Inferior parietal cortex (tissue), 1 donor: ENCODE measurements at regions not wholly inside any gene's neighbourhood (a gene's known extent, or its start where the extent isn't known, plus 50 kb on each side); places are given as distances from the start of the nearest gene placed in this dataset.

Experiments
- DNase-seq: peaks from one replicate; pipeline ENCODE4 v3.0.0-alpha.2; 2016; ENCODE audit errors: extremely low spot score

- no peak for DNase-seq
These were observed 2414.2 kb downstream of the PCDH7 start for GRCh38 chr4:33134366-33134765.

DNA sequence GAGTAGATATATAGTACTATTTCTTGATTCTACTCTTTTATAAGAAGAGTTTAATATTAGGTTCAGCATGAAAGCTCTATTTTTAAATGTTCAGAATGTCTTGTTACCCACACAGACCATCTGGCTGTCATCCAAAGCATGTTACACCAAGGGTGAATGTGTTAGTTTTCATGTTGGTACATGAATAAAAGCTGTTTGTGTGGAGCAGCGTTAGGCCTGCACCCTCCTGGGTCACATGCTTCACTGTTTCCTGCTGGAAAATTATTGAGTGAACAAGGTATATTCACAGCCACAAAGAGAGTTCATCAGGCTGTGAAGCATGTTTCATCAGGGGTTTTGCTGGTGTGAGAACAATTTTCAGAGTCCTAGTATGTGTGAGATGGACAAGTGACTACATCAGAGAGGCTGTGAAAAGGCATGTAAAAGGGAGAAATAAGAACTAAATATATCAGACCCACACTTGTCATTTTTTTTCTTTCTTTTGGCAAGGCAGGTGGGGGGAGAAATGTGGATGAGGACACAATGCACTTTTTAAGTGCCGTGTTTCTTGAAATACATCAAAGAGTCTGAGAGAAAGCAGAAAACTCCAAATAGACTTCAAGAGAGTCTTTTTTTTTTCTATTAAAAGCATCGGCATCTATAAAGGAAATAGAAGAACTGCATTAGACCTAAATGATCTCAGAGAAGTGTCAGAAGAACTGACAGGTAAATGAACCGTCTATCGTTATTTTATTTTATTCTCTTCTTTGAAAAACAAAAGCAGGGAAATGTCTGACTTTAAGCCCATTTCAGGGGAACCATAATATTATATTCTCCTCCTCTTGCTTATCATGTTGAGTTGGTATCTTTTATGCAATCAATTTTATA lies 2429.7 kb downstream of the PCDH7 start:
- no peak for DNase-seq

- DNase-seq: no peak
These were observed 2430.3 kb downstream of the PCDH7 start for GRCh38 chr4:33150525-33150910.

- no peak for DNase-seq
These were observed 2440.0 kb downstream of the PCDH7 start for GRCh38 chr4:33160126-33160525.

GRCh38 chr4:33161202-33161601 lies 2441.0 kb downstream of the PCDH7 start:
- DNase-seq: no peak

GRCh38 chr4:33162122-33162521 lies 2442.0 kb downstream of the PCDH7 start:
- DNase-seq: no peak

DNA sequence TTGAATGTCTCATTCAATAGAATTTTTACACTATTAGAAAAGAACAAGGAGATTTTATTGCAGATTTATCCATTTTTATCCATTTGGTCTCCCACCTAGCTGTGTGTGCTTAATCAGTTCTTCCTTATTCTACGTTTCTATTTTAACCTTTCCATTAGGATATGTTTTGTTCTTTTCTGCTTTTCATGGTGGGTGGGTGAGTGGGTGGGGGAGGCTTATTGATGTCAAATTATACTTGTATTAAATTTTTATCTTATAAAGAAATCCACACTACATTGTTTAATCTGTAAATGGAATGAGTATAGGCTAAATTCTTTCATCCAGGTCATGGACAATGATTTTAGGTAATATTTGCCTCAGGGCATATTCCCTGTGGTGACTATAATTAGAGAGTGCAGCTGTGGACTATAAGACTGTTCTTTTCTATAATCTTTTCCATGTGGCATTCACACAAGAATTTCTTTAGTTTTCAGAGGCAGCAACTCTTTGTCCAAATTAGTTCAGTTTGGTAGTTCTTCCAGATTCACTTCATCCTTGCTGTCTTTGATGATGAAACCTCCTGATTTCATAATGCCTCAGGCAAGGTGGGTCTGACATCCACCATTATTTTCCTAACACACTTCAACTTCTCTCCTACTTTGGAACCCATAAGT lies 2451.8 kb downstream of the PCDH7 start:
- no peak for DNase-seq

DNA sequence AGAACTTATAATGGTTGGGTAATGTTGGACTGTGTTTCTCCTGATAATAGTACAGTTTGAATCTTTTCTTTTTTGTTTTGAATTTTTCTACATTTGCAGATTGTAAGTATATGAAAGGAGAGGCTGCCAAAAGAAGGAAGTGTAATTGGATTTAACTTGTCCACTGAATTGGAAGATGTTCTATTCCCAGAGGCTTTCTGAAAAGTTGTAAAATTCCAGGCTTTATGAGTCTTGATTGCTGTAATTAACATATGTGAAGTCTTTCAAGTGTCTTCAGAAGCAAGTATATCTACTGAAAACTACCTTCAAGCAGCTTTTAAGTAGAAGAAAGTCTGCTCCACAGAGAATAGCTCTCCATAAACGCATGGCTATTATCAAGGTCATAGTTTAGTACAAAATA lies 2456.4 kb downstream of the PCDH7 start:
- DNase-seq: peak; percentile 35

GRCh38 chr4:33184657-33185290 lies 2464.6 kb downstream of the PCDH7 start:
- no peak for DNase-seq

- DNase-seq: no peak
These were observed 2466.9 kb downstream of the PCDH7 start for GRCh38 chr4:33187035-33187434.

DNA sequence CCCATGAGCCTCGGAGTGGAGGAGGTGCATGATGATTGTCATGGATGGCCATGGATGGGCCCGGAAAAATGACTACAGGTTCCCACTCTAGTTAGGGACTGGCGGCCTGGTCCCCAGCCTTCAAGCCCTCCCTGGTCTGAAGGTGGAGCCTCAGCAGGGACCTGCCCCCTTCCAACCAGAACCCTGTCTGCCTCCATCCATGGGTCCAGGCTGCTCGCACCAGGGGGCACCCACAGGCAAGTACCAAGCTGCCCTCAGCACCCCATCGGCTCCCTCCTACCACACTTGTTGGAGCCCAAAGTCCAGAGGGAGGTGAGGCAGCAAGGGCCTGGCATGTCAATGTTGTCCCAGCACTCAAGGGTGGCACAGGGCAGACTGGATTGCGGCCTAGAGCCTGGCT lies 2468.6 kb downstream of the PCDH7 start:
- no peak for DNase-seq

DNA sequence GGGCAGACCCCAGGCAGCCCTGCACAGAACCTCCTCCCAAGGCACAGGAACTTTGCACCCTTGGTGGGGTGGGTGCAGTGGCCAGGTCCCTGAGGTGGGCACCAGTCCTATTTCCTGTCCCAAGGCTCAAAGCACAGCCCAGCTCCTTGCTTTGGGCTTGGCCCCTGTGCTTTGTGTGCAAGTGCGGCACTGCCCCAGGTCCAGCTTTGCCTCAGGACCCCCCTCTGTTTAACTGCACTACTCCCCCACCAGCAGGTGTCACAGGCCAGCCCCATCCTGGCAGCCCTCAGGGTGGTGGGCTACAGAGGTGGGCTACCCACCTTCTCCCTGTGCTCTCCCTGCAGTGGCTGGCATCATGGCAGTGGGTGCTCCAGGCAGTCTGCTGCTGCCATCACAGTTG lies 2469.0 kb downstream of the PCDH7 start:
- DNase-seq: no peak

DNA sequence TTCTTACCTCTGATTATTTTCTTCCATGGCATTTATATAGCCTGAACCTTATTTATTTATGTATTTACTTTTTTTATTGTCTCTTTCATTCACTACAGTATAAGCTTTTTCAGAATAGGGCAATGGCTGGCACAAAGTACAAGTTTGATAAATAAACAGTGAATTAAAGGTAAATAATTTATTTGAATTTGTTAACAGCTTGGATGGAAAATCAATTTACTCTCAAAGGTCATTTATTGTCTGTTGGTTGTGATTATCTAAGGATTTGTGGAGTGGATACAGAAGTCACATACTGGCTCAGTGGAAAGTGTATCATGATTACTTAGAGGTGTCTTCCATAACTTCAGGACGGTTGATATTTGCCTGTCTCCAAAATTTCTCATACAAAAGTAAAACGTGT lies 2472.9 kb downstream of the PCDH7 start:
- no peak for DNase-seq

DNA sequence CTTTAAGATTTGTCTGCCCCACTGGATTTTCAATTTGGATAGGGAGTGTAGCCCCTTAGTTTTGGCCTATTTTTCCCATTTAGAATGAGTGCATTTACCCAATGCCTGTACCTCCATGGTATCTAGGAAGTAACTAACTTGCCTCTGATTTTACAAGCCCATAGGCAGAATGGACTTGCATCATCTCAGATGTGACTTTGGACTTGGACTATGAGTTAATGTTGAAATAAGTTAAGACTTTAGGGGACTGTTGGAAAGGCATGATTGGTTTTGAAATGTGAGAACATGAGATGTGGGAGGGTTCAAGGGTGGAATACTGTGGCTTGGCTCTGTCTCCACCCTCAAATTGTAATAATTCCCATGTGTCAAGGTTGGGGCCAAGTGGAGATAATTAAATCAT lies 2480.2 kb downstream of the PCDH7 start:
- DNase-seq: no peak

GRCh38 chr4:33218238-33218637 lies 2498.1 kb downstream of the PCDH7 start:
- DNase-seq: no peak

- no peak for DNase-seq
These were observed 2506.0 kb downstream of the PCDH7 start for GRCh38 chr4:33226133-33226532.

DNA sequence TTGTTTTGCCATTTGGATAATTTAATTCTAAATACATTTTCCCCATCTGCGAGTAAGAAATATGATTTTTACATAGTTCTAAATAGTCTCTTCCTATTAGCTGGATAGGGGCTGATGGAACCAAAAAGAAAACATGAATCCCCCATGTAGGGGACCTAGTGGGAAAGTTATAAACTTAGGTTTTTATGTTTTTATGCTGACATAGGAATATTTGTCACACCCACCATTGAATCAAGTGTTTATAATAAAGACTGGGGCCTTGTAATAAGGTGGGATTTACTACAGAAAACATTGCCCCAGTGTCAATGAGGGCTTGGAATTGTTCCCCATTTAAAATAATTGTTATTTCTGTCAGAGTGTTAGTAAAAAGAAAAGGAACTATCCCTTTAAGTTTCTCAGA lies 2506.6 kb downstream of the PCDH7 start:
- no peak for DNase-seq

GRCh38 chr4:33255094-33255493 lies 2534.9 kb downstream of the PCDH7 start:
- no peak for DNase-seq

- no peak for DNase-seq
These were observed 2535.3 kb downstream of the PCDH7 start for GRCh38 chr4:33255507-33255906.

- DNase-seq: no peak
These were observed 2542.7 kb downstream of the PCDH7 start for GRCh38 chr4:33262824-33263223.

DNA sequence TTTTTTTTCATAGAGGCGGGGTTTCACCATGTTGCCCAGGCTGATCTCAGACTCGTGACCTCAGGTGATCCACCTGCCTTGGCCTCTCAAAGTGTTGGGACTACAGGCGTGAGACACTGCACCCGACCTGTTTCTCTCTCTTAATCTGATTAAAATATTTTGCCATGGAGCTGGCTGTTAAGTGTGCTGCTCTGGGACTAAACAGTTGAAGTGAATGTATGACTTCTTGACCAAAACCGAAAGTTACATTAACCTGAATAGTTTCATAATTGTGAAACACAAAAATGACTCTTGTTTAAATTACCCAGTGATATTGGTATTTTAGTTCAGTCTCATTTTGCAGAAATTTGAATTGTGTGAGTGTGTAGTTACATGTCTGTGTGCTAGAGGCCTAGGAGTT lies 2548.6 kb downstream of the PCDH7 start:
- no peak for DNase-seq

DNA sequence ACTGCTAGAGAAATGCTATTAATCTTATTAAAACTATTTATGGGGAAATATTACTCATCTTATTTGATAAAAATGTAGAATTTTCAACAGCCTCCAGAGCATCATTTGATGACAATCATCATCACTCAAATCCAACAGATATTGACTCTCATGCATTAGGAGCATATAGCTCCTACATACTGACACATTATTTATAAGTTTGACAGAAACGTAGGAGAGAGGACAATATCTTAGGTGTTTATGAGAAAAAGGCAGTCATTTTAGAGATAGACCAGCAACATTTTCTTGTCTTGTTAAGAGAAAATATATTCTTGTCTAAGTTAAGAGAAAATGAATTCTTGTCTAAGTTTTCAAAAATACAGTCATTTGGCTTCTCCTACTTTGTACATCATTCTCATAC lies 2550.2 kb downstream of the PCDH7 start:
- DNase-seq: no peak

- DNase-seq: no peak
These were observed 2552.6 kb downstream of the PCDH7 start for GRCh38 chr4:33272722-33273121.
